ENCODE measurements at regions not wholly inside any gene's neighbourhood (a gene's known extent, or its start where the extent isn't known, plus 50 kb on each side); places are given as distances from the start of the nearest gene placed in this dataset.
"Not testable (repeated sequence)": the region's sequence is repeated elsewhere in the genome, so short reads cannot be mapped to it uniquely, and the experiment has no call there.

GRCh38 chr4:124104628-124105027 is 607.9 kb downstream of the ANKRD50 start:
- Histone ChIP-seq H3K4me3 (no peak overlapping the region), H3K4me1 (replicated peaks in 1 of 2) (no peaks in the 10 kb centered on the region), H3K27ac (no peak overlapping the region)
- in situ Hi-C loops (cut with MboI; ENCODE audit: low pct_unique_long_range_greater_than_20kb in 2 of 9, low sequenced_read_pairs in 9 of 9, unreplicated experiment in 9 of 9): loop anchor here in 4 of 9 experiments (25.0 kb wide), 4 partner anchors 342 to 992 kb away; partner anchors contain the start of gene SPRY1 (in 1 of the 4)
- no peak for ATAC-seq (replicated peaks in 6 of 8)
- WGBS, 10 experiments: 90 to 100% (median 100%) methylated on average over 1 to 2 of the region's 3 CpGs; no CpG with 5 or more reads in 6 of the 10 experiments

GRCh38 chr4:124105212-124105611 is 607.3 kb downstream of the ANKRD50 start:
- 40 to 100% (median 69%) methylated on average over 1 to 2 of the region's 2 CpGs; no CpG with 5 or more reads in 4 of the 10 experiments for WGBS, 10 experiments
- ATAC-seq (replicated peaks in 6 of 8): peak in 2 of 8 experiments; percentile 39 to 55
- Histone ChIP-seq H3K4me3 (no peak overlapping the region), H3K4me1 (replicated peaks in 1 of 2) (no peaks in the 10 kb centered on the region), H3K27ac (no peak overlapping the region)
- in situ Hi-C loops (cut with MboI; ENCODE audit: low pct_unique_long_range_greater_than_20kb in 2 of 9, low sequenced_read_pairs in 9 of 9, unreplicated experiment in 9 of 9): loop anchor here in 4 of 9 experiments (25.0 kb wide), 4 partner anchors 343 to 993 kb away; partner anchors contain the start of gene SPRY1 (in 1 of the 4)

- WGBS, 10 experiments: 64 to 100% (median 83%) methylated on average over 2 of the region's 2 CpGs; no CpG with 5 or more reads in 2 of the 10 experiments
- Histone ChIP-seq H3K4me3 (no peak overlapping the region), H3K4me1 (replicated peaks in 1 of 2) (no peaks in the 10 kb centered on the region), H3K27ac (no peak overlapping the region)
- in situ Hi-C loops (cut with MboI; ENCODE audit: low pct_unique_long_range_greater_than_20kb in 2 of 9, low sequenced_read_pairs in 9 of 9, unreplicated experiment in 9 of 9): loop anchor here in 4 of 9 experiments (25.0 kb wide), 4 partner anchors 349 to 999 kb away; partner anchors contain the start of gene SPRY1 (in 1 of the 4)
- ATAC-seq (replicated peaks in 6 of 8): no peak
These were observed 601.1 kb downstream of the ANKRD50 start for GRCh38 chr4:124111411-124111810.

- in situ Hi-C loops (cut with MboI; ENCODE audit: low pct_unique_long_range_greater_than_20kb in 2 of 9, low sequenced_read_pairs in 9 of 9, unreplicated experiment in 9 of 9): loop anchor here in 4 of 9 experiments (25.0 kb wide), 4 partner anchors 350 to 1000 kb away; partner anchors contain the start of gene SPRY1 (in 1 of the 4)
- H3K4me3 ChIP-seq: no peak overlapping the region
- no peak overlapping the region for H3K27ac ChIP-seq
- 11 to 100% (median 56%) methylated on average over 1 to 2 of the region's 2 CpGs; no CpG with 5 or more reads in 1 of the 10 experiments for WGBS, 10 experiments
- peak; percentile 54 to 78 (median 62) for ATAC-seq (replicated peaks in 6 of 8)
- no peaks in the 10 kb centered on the region for H3K4me1 ChIP-seq (replicated peaks in 1 of 2)
These were observed 600.6 kb downstream of the ANKRD50 start for GRCh38 chr4:124111922-124112321.

GRCh38 chr4:124118061-124118460 is 594.5 kb downstream of the ANKRD50 start:
- H3K4me3 ChIP-seq: no peak overlapping the region
- in situ Hi-C loops (cut with MboI; ENCODE audit: low pct_unique_long_range_greater_than_20kb in 2 of 9, low sequenced_read_pairs in 9 of 9, unreplicated experiment in 9 of 9): loop anchor here in 4 of 9 experiments (25.0 kb wide), 4 partner anchors 356 to 1006 kb away; partner anchors contain the start of gene SPRY1 (in 1 of the 4)
- ATAC-seq (replicated peaks in 6 of 8): no peak
- H3K4me1 ChIP-seq (replicated peaks in 1 of 2): no peaks in the 10 kb centered on the region
- 42 to 100% (median 63%) methylated on average over 1 to 2 of the region's 2 CpGs; no CpG with 5 or more reads in 3 of the 10 experiments for WGBS, 10 experiments
- H3K27ac ChIP-seq: no peak overlapping the region

GRCh38 chr4:124121461-124121971 is 591.0 kb downstream of the ANKRD50 start:
- no peak for ATAC-seq (replicated peaks in 6 of 8)
- no peaks in the 10 kb centered on the region for H3K4me1 ChIP-seq (replicated peaks in 1 of 2)
- WGBS, 10 experiments: 60 to 100% (median 92%) methylated on average over 1 of the region's 1 CpG; no CpG with 5 or more reads in 2 of the 10 experiments
- in situ Hi-C loops (cut with MboI; ENCODE audit: low pct_unique_long_range_greater_than_20kb in 2 of 9, low sequenced_read_pairs in 9 of 9, unreplicated experiment in 9 of 9): loop anchor here in 4 of 9 experiments (25.0 kb wide), 4 partner anchors 359 to 1009 kb away; partner anchors contain the start of gene SPRY1 (in 1 of the 4)
- no peak overlapping the region for H3K4me3 ChIP-seq
- H3K27ac ChIP-seq: no peak overlapping the region

GRCh38 chr4:124123181-124123580 is 589.4 kb downstream of the ANKRD50 start:
- no peak for ATAC-seq (replicated peaks in 6 of 8)
- WGBS, 10 experiments: 63 to 93% (median 80%) methylated on average over 2 to 4 of the region's 4 CpGs
- no peaks in the 10 kb centered on the region for H3K4me1 ChIP-seq (replicated peaks in 1 of 2)
- H3K27ac ChIP-seq: no peak overlapping the region
- H3K4me3 ChIP-seq: no peak overlapping the region
- in situ Hi-C loops (cut with MboI; ENCODE audit: low pct_unique_long_range_greater_than_20kb in 2 of 9, low sequenced_read_pairs in 9 of 9, unreplicated experiment in 9 of 9): loop anchor here in 4 of 9 experiments (25.0 kb wide), 4 partner anchors 361 to 1011 kb away; partner anchors contain the start of gene SPRY1 (in 1 of the 4)

- Histone ChIP-seq H3K4me1 (replicated peaks in 1 of 2) (no peaks in the 10 kb centered on the region), H3K4me3 (no peak overlapping the region), H3K27ac (no peak overlapping the region)
- 44 to 100% (median 85%) methylated on average over 1 of the region's 1 CpG; no CpG with 5 or more reads in 1 of the 10 experiments for WGBS, 10 experiments
- in situ Hi-C loops (cut with MboI; ENCODE audit: low pct_unique_long_range_greater_than_20kb in 2 of 9, low sequenced_read_pairs in 9 of 9, unreplicated experiment in 9 of 9): loop anchor here in 4 of 9 experiments (25.0 kb wide), 4 partner anchors 361 to 1011 kb away; partner anchors contain the start of gene SPRY1 (in 1 of the 4)
- ATAC-seq (replicated peaks in 6 of 8): no peak
These were observed 588.8 kb downstream of the ANKRD50 start for GRCh38 chr4:124123721-124124120.

- ATAC-seq (replicated peaks in 6 of 8); H3K4me1 ChIP-seq (replicated peaks in 1 of 2); in situ Hi-C loops (cut with MboI; ENCODE audit: low pct_unique_long_range_greater_than_20kb in 2 of 9, low sequenced_read_pairs in 9 of 9, unreplicated experiment in 9 of 9); H3K4me3 ChIP-seq; H3K27ac ChIP-seq: not testable (repeated sequence)
- WGBS, 10 experiments: 93 to 100% methylated on average over 4 to 5 of the region's 6 CpGs; no CpG with 5 or more reads in 8 of the 10 experiments
These were observed 581.2 kb downstream of the ANKRD50 start for GRCh38 chr4:124131324-124131723.

- in situ Hi-C loops (cut with MboI; ENCODE audit: low pct_unique_long_range_greater_than_20kb in 2 of 9, low sequenced_read_pairs in 9 of 9, unreplicated experiment in 9 of 9): no loop called here
- Histone ChIP-seq H3K4me1 (replicated peaks in 1 of 2) (no peaks in the 10 kb centered on the region), H3K4me3 (no peak overlapping the region), H3K27ac (no peak overlapping the region)
- no peak for ATAC-seq (replicated peaks in 6 of 8)
- 26 to 100% (median 59%) methylated on average over 1 to 2 of the region's 2 CpGs for WGBS, 10 experiments
These were observed 580.4 kb downstream of the ANKRD50 start for GRCh38 chr4:124132161-124132560.

GRCh38 chr4:124133753-124134152 is 578.8 kb downstream of the ANKRD50 start:
- in situ Hi-C loops (cut with MboI; ENCODE audit: low pct_unique_long_range_greater_than_20kb in 2 of 9, low sequenced_read_pairs in 9 of 9, unreplicated experiment in 9 of 9): no loop called here
- ATAC-seq (replicated peaks in 6 of 8): no peak
- Histone ChIP-seq H3K4me3 (no peak overlapping the region), H3K4me1 (replicated peaks in 1 of 2) (no peaks in the 10 kb centered on the region), H3K27ac (no peak overlapping the region)
- 0 to 67% (median 37%) methylated on average over 1 of the region's 1 CpG; no CpG with 5 or more reads in 4 of the 10 experiments for WGBS, 10 experiments

GRCh38 chr4:124135409-124135813 is 577.1 kb downstream of the ANKRD50 start:
- no peak overlapping the region for H3K27ac ChIP-seq
- 0 to 83% (median 36%) methylated on average over 1 of the region's 1 CpG; no CpG with 5 or more reads in 6 of the 10 experiments for WGBS, 10 experiments
- no peaks in the 10 kb centered on the region for H3K4me1 ChIP-seq (replicated peaks in 1 of 2)
- in situ Hi-C loops (cut with MboI; ENCODE audit: low pct_unique_long_range_greater_than_20kb in 2 of 9, low sequenced_read_pairs in 9 of 9, unreplicated experiment in 9 of 9): no loop called here
- no peak overlapping the region for H3K4me3 ChIP-seq
- no peak for ATAC-seq (replicated peaks in 6 of 8)

GRCh38 chr4:124139044-124139443 is 573.5 kb downstream of the ANKRD50 start:
- in situ Hi-C loops (cut with MboI; ENCODE audit: low pct_unique_long_range_greater_than_20kb in 2 of 9, low sequenced_read_pairs in 9 of 9, unreplicated experiment in 9 of 9): no loop called here
- 46 to 100% (median 80%) methylated on average over 2 to 6 of the region's 6 CpGs; no CpG with 5 or more reads in 1 of the 10 experiments for WGBS, 10 experiments
- Histone ChIP-seq H3K4me3 (no peak overlapping the region), H3K4me1 (replicated peaks in 1 of 2) (no peaks in the 10 kb centered on the region), H3K27ac (no peak overlapping the region)
- ATAC-seq (replicated peaks in 6 of 8): no peak

Measured in motor neuron (in vitro differentiated cells).